ENCODE measurements at regions not wholly inside any gene's neighbourhood (a gene's known extent, or its start where the extent isn't known, plus 50 kb on each side); places are given as distances from the start of the nearest gene placed in this dataset.
A peak's percentile ranks its signal among the peaks of the same experiment; 100 is the strongest.

DNA sequence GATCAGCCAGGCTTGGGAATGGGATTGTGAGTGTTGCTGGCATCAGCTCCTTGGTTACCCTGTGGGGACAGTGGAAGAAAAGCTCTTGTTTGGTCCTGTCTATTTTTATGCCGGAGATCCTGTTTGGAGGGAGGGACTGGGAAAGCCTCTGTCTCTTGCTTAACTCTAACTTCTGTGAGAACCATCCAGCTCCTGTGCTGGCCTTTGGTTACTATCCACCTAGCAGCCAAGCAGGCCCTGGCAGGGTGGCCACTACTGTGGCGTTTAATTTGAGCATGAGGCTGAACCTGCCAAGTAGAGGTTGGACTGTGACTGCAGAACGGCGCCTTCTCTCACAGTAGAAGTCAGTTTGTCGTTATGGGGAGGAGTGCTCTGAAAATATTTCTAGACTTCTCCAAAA lies 193.3 kb downstream of the UTRN start:
- H3K4me1 ChIP-seq = peaks cover 6 to 8% of the 10 kb centered on the region in 2 donors
- DNase-seq = no peak
- no peak for ATAC-seq
- intact Hi-C loops (cut with DNase I) = no loop called here
- peak overlapping the region in 1 of 2 donors; percentile 4 for H3K27ac ChIP-seq
- H3K27me3 ChIP-seq = no peaks in the 10 kb centered on the region
- H3K9me3 ChIP-seq = no peaks in the 10 kb centered on the region
- peaks cover 0 to 65% of the 10 kb centered on the region in 2 donors for H3K36me3 ChIP-seq
- TF ChIP-seq, protein P1, sequence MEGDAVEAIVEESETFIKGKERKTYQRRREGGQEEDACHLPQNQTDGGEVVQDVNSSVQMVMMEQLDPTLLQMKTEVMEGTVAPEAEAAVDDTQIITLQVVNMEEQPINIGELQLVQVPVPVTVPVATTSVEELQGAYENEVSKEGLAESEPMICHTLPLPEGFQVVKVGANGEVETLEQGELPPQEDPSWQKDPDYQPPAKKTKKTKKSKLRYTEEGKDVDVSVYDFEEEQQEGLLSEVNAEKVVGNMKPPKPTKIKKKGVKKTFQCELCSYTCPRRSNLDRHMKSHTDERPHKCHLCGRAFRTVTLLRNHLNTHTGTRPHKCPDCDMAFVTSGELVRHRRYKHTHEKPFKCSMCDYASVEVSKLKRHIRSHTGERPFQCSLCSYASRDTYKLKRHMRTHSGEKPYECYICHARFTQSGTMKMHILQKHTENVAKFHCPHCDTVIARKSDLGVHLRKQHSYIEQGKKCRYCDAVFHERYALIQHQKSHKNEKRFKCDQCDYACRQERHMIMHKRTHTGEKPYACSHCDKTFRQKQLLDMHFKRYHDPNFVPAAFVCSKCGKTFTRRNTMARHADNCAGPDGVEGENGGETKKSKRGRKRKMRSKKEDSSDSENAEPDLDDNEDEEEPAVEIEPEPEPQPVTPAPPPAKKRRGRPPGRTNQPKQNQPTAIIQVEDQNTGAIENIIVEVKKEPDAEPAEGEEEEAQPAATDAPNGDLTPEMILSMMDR (IDR thresholded peaks at IDR 0.05) = no peak
- no peak overlapping the region for H3K4me3 ChIP-seq

DNA sequence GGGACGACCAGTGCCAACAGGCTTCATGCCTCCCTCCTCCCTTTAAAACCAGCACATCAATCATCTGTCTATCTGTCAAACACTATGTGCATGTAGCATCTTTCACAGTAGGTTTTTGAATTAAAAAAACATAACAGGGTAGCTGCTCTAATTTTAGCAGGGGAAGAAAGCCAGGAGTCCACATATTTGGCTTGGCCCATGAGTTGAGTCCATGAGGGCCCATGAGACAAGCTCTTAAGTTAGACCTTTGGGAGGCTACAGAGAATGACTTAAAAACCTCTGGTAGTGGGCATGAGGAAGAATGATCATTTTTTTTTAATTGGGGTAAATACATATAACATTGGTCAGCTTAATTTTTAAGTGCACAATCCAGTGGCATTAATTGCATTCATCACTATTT lies 194.9 kb downstream of the UTRN start:
- no peak for ATAC-seq
- TF ChIP-seq, protein P1 (IDR thresholded peaks at IDR 0.05) = no peak

DNA sequence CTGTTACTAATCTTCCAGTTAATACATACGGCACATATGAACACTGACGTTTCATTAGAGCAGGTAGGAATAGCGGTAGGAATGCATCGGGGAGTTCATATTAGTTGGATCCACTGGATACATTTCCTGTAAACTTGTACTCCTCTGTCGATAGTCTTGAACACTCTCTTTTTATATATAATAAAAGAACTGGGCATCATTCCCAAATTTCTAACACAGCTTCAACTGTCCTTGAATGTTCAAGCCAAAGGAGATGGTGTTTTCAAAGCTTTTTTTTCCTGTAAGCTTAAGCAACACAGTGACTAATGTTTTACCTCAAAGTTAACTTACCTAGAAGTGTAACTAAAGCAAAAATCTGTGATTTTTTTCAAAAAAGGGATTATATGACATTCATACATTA lies 195.3 kb downstream of the UTRN start:
- Histone ChIP-seq H3K4me3 (no peak overlapping the region), H3K4me1 (peaks cover 6 to 8% of the 10 kb centered on the region in 2 donors), H3K36me3 (peaks cover 0 to 68% of the 10 kb centered on the region in 2 donors), H3K27ac (peak overlapping the region in 1 of 2 donors; percentile 11), H3K9me3 (no peaks in the 10 kb centered on the region), H3K27me3 (no peaks in the 10 kb centered on the region)
- no peak for DNase-seq
- intact Hi-C loops (cut with DNase I) = no loop called here
- TF ChIP-seq, protein P1 (IDR thresholded peaks at IDR 0.05) = no peak
- peak; percentile 30 for ATAC-seq

More for the DNA sequence above, 194.9 kb downstream of the UTRN start:
- intact Hi-C loops (cut with DNase I) = no loop called here
- Histone ChIP-seq H3K9me3 (no peaks in the 10 kb centered on the region), H3K27ac (no peak overlapping the region), H3K27me3 (no peaks in the 10 kb centered on the region), H3K36me3 (peaks cover 0 to 68% of the 10 kb centered on the region in 2 donors), H3K4me1 (peaks cover 6 to 8% of the 10 kb centered on the region in 2 donors), H3K4me3 (no peak overlapping the region)
- DNase-seq = no peak

DNA sequence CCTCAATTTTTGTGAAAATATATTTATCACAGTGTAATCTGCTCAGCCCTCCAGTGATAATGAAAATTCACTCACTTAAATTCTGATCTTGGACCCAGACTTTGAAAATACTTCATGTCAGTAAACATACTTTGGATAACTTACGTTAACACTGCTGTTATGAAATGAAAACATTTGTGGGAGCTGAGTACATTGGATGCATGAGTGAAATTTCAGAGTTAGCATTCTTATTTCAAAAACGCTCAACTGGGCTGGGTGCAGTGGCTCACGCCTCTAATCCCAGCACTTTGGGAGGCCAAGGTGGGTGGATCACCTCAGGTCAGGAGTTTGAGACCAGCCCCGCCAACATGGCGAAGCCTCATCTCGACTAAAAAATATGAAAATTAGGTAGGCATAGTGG lies 196.4 kb downstream of the UTRN start:
- ATAC-seq = peak; percentile 68
- no peak for DNase-seq
- Histone ChIP-seq H3K27ac (no peak overlapping the region), H3K4me1 (peaks cover 6 to 8% of the 10 kb centered on the region in 2 donors), H3K36me3 (peaks cover 0 to 68% of the 10 kb centered on the region in 2 donors), H3K27me3 (no peaks in the 10 kb centered on the region), H3K4me3 (no peak overlapping the region), H3K9me3 (no peaks in the 10 kb centered on the region)
- intact Hi-C loops (cut with DNase I) = no loop called here
- TF ChIP-seq, protein P1 (IDR thresholded peaks at IDR 0.05) = no peak

DNA sequence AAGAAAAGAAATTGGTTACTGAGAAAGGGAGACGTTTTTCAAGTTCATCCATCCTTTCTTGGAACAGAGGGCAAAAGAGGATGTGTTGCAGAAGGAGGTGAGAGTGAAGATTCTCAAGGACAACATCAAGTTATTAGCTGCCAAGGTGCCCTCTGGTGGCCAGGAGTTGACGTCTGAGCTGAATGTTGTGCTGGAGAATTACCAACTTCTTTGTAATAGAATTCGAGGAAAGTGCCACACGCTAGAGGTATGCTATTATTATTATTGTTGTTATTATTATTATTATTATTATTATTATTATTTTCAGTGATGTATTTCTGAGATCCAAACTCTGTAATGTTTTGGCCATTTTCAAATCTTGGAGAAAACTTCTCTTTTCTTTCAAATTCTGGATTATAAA lies 197.0 kb downstream of the UTRN start:
- H3K36me3 ChIP-seq = peaks cover 0 to 68% of the 10 kb centered on the region in 2 donors
- H3K4me1 ChIP-seq = peaks cover 6 to 8% of the 10 kb centered on the region in 2 donors
- peak; percentile 80 for ATAC-seq
- H3K27me3 ChIP-seq = no peaks in the 10 kb centered on the region
- H3K4me3 ChIP-seq = no peak overlapping the region
- H3K27ac ChIP-seq = no peak overlapping the region
- TF ChIP-seq, protein P1 (IDR thresholded peaks at IDR 0.05) = peak; percentile 48 to 55
- intact Hi-C loops (cut with DNase I) = no loop called here
- H3K9me3 ChIP-seq = no peaks in the 10 kb centered on the region
- peak; percentile 33 to 72 (median 66) for DNase-seq
